WERI-Rb-1 (cell line): ENCODE measurements at regions not wholly inside any gene's neighbourhood (a gene's known extent, or its start where the extent isn't known, plus 50 kb on each side); places are given as distances from the start of the nearest gene placed in this dataset.

Experiments
- DNase-seq: peaks from one replicate; pipeline ENCODE4 v3.0.0-alpha.2; 2020
- H3K27ac ChIP-seq: fragments of 250-450 bp; sonication (Bioruptor Pico); 2 replicates; pipeline ENCODE4 v1.5.1; 2020; ENCODE audit warnings: mild to moderate bottlenecking, moderate library complexity
- H3K27me3 ChIP-seq: fragments of 250-450 bp; sonication (Bioruptor Pico); 2 replicates; pipeline ENCODE4 v1.5.1; 2021; ENCODE audit warnings: mild to moderate bottlenecking, low read depth, moderate library complexity; ENCODE audit not compliant: insufficient read depth, severe bottlenecking
- H3K36me3 ChIP-seq: fragments of 250-450 bp; sonication (Bioruptor Pico); 2 replicates; pipeline ENCODE4 v1.5.1; 2020; ENCODE audit warnings: mild to moderate bottlenecking, moderate library complexity
- H3K4me3 ChIP-seq: 2 replicates; pipeline ENCODE4 v1.5.1; 2011; ENCODE audit warnings: low read depth, mild to moderate bottlenecking, control low read depth, low read length
- H3K9me3 ChIP-seq: fragments of 250-450 bp; sonication (Bioruptor Pico); 2 replicates; pipeline ENCODE4 v1.5.1; 2021; ENCODE audit warnings: mild to moderate bottlenecking, moderate library complexity; ENCODE audit not compliant: severe bottlenecking
- CTCF ChIP-seq: IDR thresholded peaks from 2 replicates; pipeline ENCODE4 v1.5.1; 2011; ENCODE audit warnings: low read depth, mild to moderate bottlenecking, control low read depth, inconsistent platforms, low read length

GRCh38 chr16:79792664-79793351 lies 192.3 kb upstream of the MAF start:
- no peak for TF ChIP-seq CTCF
- Histone ChIP-seq H3K4me3 (no peak overlapping the region), H3K27ac (no peak overlapping the region), H3K9me3 (no peaks in the 10 kb centered on the region), H3K27me3 (peaks cover 68% of the 10 kb centered on the region), H3K36me3 (no peaks in the 10 kb centered on the region)
- DNase-seq: no peak

- Histone ChIP-seq H3K27ac (no peak overlapping the region), H3K9me3 (no peaks in the 10 kb centered on the region)
Measured at GRCh38 chr16:79792076-79792475, 191.5 kb upstream of the MAF start.

GRCh38 chr16:79790854-79791253 lies 190.3 kb upstream of the MAF start:
- no peak for DNase-seq
- no peak for TF ChIP-seq CTCF
- Histone ChIP-seq H3K27me3 (peaks cover 54% of the 10 kb centered on the region), H3K9me3 (no peaks in the 10 kb centered on the region), H3K4me3 (no peak overlapping the region), H3K27ac (no peak overlapping the region), H3K36me3 (no peaks in the 10 kb centered on the region)

More at GRCh38 chr16:79792076-79792475, 191.5 kb upstream of the MAF start:
- no peak overlapping the region for H3K4me3 ChIP-seq
- no peak for DNase-seq
- H3K36me3 ChIP-seq: no peaks in the 10 kb centered on the region
- no peak for TF ChIP-seq CTCF
- peaks cover 60% of the 10 kb centered on the region for H3K27me3 ChIP-seq

DNA sequence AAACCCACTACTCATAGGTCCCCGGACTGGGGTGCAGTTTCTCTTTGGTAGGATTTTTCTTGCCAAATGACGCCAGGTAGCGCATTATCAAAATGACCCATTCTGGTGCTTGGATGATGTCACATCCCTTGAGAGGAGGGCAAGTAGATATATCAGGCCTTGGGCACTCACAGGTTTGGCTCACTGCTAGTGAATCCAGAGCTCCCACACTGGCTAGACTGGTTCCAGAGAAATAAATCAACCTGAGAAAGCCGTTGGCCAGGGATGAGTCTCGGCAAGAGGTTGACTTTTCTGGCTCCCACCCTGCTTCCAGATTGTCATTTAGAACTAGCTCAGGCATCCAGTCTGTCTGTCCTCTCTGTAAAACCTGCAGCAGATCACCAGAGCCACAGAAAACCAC lies 188.4 kb upstream of the MAF start:
- H3K4me3 ChIP-seq: no peak overlapping the region
- no peaks in the 10 kb centered on the region for H3K36me3 ChIP-seq
- H3K9me3 ChIP-seq: no peaks in the 10 kb centered on the region
- TF ChIP-seq CTCF: no peak
- H3K27ac ChIP-seq: no peak overlapping the region
- H3K27me3 ChIP-seq: peaks cover 48% of the 10 kb centered on the region
- no peak for DNase-seq

GRCh38 chr16:79786389-79786788 lies 185.9 kb upstream of the MAF start:
- no peaks in the 10 kb centered on the region for H3K9me3 ChIP-seq
- H3K27me3 ChIP-seq: peaks cover 35% of the 10 kb centered on the region
- DNase-seq: no peak
- no peak overlapping the region for H3K4me3 ChIP-seq
- H3K27ac ChIP-seq: no peak overlapping the region
- no peak for TF ChIP-seq CTCF
- H3K36me3 ChIP-seq: no peaks in the 10 kb centered on the region

- DNase-seq: no peak
- Histone ChIP-seq H3K27ac (no peak overlapping the region), H3K27me3 (peaks cover 37% of the 10 kb centered on the region), H3K36me3 (no peaks in the 10 kb centered on the region), H3K4me3 (no peak overlapping the region), H3K9me3 (no peaks in the 10 kb centered on the region)
- TF ChIP-seq CTCF: no peak
Measured at GRCh38 chr16:79784007-79784406, 183.5 kb upstream of the MAF start.
